ENCODE measurements at regions not wholly inside any gene's neighbourhood (a gene's known extent, or its start where the extent isn't known, plus 50 kb on each side); places are given as distances from the start of the nearest gene placed in this dataset.

DNA sequence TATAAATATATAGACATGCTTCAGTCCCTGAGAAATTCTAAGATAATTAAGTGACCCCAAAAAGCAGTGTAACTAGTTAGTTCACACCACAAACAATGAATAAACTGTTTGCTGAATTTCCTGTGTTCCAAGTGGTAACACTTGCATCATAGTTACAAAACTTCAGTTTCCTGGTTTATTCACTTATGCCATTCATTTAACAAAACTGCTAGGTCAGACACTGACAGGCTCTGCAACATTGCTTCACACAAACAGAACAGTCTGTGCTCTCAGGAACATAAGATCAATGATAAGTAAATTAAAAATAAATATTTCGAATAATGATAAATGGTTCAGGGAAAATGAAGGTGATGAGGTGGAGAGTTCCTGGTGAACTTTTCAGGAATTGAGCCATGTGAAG is 133.3 kb upstream of the NAMPT start:
- Histone ChIP-seq H3K36me3 (no peaks in the 10 kb centered on the region), H3K4me1 (peaks cover 7 to 11% of the 10 kb centered on the region in 2 donors), H3K27me3 (no peaks in the 10 kb centered on the region), H3K9me3 (peaks cover 0 to 4% of the 10 kb centered on the region in 2 donors), H3K27ac (peak overlapping the region; percentile 73 to 88), H3K4me3 (no peak overlapping the region)
- peak in 1 of 2 donors; percentile 42 for DNase-seq (ENCODE audit: low spot score in 2 of 2)
- intact Hi-C loops (cut with DNase I; ENCODE audit: low total_unique reads): loop anchor here (2.0 kb wide), 1 partner anchor 43 kb away; no protein-coding TSS in a partner anchor
- peak in 2 of 3 donors; percentile 65 to 78 for TF ChIP-seq POLR2AphosphoS5 (IDR thresholded peaks at IDR 0.05)
- TF ChIP-seq POLR2A (IDR thresholded peaks at IDR 0.05): no peak

DNA sequence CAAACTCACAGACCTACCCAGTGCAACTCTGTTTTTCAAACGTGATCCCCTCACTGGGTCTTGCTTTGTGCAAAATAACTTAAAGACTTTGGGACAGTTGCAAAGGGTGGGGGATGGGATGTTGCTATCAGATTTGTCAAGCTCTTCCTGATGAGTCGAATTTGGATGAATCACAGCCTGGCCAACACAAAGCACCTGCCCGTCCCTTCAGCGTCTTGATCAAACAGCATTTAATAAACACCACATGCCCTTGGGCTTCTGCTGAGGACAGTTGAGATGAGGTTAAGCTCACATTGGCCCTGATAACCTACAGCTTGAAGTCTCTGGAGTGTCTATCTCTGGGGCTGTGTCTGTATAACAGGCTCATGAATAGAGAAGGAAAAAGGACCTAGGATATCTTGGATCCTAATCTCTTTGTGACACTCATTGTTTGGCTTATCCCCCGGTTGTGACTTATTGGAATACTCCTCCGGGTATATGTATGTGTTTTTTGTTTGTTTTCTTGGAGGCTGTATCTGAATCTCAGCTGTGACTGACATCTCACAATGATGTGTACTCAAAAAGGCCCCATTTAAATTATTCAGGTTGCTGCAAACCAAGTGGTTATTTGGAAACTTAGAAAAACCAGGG is 132.6 kb upstream of the NAMPT start:
- Histone ChIP-seq H3K27ac (peak overlapping the region; percentile 73 to 88), H3K27me3 (no peaks in the 10 kb centered on the region), H3K9me3 (peaks cover 0 to 4% of the 10 kb centered on the region in 2 donors), H3K4me3 (no peak overlapping the region), H3K4me1 (peaks cover 7 to 11% of the 10 kb centered on the region in 2 donors), H3K36me3 (no peaks in the 10 kb centered on the region)
- DNase-seq (ENCODE audit: low spot score in 2 of 2): no peak
- TF ChIP-seq, protein P1, sequence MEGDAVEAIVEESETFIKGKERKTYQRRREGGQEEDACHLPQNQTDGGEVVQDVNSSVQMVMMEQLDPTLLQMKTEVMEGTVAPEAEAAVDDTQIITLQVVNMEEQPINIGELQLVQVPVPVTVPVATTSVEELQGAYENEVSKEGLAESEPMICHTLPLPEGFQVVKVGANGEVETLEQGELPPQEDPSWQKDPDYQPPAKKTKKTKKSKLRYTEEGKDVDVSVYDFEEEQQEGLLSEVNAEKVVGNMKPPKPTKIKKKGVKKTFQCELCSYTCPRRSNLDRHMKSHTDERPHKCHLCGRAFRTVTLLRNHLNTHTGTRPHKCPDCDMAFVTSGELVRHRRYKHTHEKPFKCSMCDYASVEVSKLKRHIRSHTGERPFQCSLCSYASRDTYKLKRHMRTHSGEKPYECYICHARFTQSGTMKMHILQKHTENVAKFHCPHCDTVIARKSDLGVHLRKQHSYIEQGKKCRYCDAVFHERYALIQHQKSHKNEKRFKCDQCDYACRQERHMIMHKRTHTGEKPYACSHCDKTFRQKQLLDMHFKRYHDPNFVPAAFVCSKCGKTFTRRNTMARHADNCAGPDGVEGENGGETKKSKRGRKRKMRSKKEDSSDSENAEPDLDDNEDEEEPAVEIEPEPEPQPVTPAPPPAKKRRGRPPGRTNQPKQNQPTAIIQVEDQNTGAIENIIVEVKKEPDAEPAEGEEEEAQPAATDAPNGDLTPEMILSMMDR (IDR thresholded peaks at IDR 0.05): no peak
- TF ChIP-seq POLR2A (IDR thresholded peaks at IDR 0.05): no peak
- no peak for TF ChIP-seq POLR2AphosphoS5 (IDR thresholded peaks at IDR 0.05)
- intact Hi-C loops (cut with DNase I; ENCODE audit: low total_unique reads): no loop called here

DNA sequence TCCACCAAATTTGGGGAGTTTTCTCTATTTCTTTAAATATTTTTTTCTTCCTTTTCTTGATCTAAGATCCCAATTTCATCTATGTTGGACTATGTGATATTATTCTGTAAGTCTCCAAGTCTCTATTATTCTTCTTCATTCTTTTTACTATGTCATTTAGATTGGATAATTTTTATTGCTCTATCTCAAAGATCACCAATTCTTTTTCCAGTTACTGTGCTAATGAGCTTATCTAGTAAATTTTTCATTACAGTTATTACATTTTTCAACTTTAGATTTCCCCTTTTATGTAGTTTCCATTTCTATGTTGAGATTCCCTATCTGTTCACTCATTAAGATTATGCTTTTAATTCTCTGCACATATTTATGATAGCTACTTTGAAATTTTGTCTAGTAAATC is 131.6 kb upstream of the NAMPT start:
- peaks cover 0 to 4% of the 10 kb centered on the region in 2 donors for H3K9me3 ChIP-seq
- intact Hi-C loops (cut with DNase I; ENCODE audit: low total_unique reads): no loop called here
- no peaks in the 10 kb centered on the region for H3K36me3 ChIP-seq
- H3K27me3 ChIP-seq: no peaks in the 10 kb centered on the region
- H3K27ac ChIP-seq: peak overlapping the region in 1 of 2 donors; percentile 88
- H3K4me1 ChIP-seq: peaks cover 0 to 7% of the 10 kb centered on the region in 2 donors
- TF ChIP-seq POLR2AphosphoS5 (IDR thresholded peaks at IDR 0.05) (no peak), POLR2A (IDR thresholded peaks at IDR 0.05) (no peak)
- TF ChIP-seq, protein P1 (IDR thresholded peaks at IDR 0.05): no peak
- no peak for DNase-seq (ENCODE audit: low spot score in 2 of 2)
- no peak overlapping the region for H3K4me3 ChIP-seq

DNA sequence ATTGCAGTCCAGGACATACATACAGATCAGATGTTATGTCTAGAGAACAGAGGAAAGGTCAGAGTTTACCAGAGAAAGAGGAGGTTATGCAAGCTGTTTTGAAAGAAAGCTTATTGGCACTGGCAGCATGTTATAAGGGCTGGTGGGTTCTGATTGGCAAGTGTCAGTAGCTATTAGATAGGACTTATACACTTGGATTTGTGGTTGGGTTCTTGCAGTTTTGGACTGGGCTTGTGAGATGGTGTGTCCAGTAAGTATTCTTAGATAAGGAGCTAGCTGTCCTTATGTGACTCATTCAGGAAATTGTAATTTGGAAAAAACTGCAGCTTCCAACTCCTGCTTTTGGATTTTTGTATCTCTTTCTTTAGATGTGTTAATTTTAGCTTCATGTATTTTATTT is 130.7 kb upstream of the NAMPT start:
- intact Hi-C loops (cut with DNase I; ENCODE audit: low total_unique reads): no loop called here
- Histone ChIP-seq H3K27ac (no peak overlapping the region), H3K4me3 (no peak overlapping the region), H3K36me3 (no peaks in the 10 kb centered on the region), H3K9me3 (peaks cover 0 to 4% of the 10 kb centered on the region in 2 donors), H3K27me3 (no peaks in the 10 kb centered on the region), H3K4me1 (no peaks in the 10 kb centered on the region)
- no peak for DNase-seq (ENCODE audit: low spot score in 2 of 2)
- TF ChIP-seq, protein P1 (IDR thresholded peaks at IDR 0.05): no peak
- no peak for TF ChIP-seq POLR2AphosphoS5 (IDR thresholded peaks at IDR 0.05)
- TF ChIP-seq POLR2A (IDR thresholded peaks at IDR 0.05): no peak

DNA sequence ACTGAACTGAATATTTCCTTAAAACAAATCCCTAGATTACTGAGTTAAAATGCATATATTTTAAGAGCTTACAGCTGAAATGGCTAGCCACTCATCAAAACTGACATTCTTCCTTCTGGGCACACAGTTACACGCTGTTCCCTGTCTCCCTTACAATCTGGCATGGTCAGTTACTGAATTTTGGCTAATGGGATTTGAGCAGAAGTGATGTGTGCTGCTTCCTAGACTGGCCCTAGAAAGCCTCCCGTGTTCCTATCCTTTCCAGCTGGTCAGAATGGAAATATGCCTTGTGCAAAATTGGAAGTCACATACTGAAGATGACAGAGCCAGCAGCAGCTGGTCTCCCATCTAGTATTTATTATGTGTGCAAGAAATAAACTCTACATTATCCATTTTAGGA is 128.7 kb upstream of the NAMPT start:
- Histone ChIP-seq H3K4me1 (no peaks in the 10 kb centered on the region), H3K9me3 (peaks cover 0 to 4% of the 10 kb centered on the region in 2 donors), H3K27me3 (no peaks in the 10 kb centered on the region), H3K4me3 (no peak overlapping the region), H3K27ac (no peak overlapping the region), H3K36me3 (no peaks in the 10 kb centered on the region)
- TF ChIP-seq, protein P1 (IDR thresholded peaks at IDR 0.05): no peak
- TF ChIP-seq POLR2AphosphoS5 (IDR thresholded peaks at IDR 0.05): no peak
- no peak for TF ChIP-seq POLR2A (IDR thresholded peaks at IDR 0.05)
- DNase-seq (ENCODE audit: low spot score in 2 of 2): no peak
- intact Hi-C loops (cut with DNase I; ENCODE audit: low total_unique reads): no loop called here

Measured in breast epithelium (tissue), 4 donors.